HG02981 (cell line): ENCODE measurements at regions not wholly inside any gene's neighbourhood (a gene's known extent, or its start where the extent isn't known, plus 50 kb on each side); places are given as distances from the start of the nearest gene placed in this dataset.
"Not testable (repeated sequence)": the region's sequence is repeated elsewhere in the genome, so short reads cannot be mapped to it uniquely, and the experiment has no call there.

Experiments used
- ATAC-seq: cut with Tn5 transposase; IDR thresholded peaks from one replicate; pipeline ENCODE4 v1.9.1; 2021; ENCODE audit warnings: mild to moderate bottlenecking, moderate library complexity; ENCODE audit not compliant: unreplicated experiment

- ATAC-seq = no peak
Observed at GRCh38 chr5:162931501-162931900, 505.9 kb upstream of the CCNG1 start.

GRCh38 chr5:162939991-162940390 is 497.4 kb upstream of the CCNG1 start:
- ATAC-seq = no peak

- no peak for ATAC-seq
Observed at GRCh38 chr5:162948677-162949076, 488.7 kb upstream of the CCNG1 start.

DNA sequence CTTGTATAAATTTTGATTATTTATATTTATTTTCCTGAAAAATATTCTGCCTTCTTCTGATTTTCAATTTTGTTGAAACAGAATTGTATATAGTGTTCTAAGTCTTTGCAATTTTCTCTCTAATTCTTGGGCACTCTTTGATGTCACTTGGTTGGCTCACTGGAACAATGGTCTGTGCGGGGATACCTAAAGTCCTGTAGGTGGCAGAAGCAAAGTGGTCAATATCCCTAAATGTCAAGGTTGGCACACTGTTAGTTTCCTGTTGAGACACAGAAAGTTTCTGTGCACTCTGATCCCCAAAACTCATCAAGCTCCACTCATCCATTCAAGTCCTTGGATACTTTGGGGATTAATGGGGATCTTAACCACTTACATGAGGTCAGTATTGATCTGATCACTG is 480.8 kb upstream of the CCNG1 start:
- no peak for ATAC-seq

DNA sequence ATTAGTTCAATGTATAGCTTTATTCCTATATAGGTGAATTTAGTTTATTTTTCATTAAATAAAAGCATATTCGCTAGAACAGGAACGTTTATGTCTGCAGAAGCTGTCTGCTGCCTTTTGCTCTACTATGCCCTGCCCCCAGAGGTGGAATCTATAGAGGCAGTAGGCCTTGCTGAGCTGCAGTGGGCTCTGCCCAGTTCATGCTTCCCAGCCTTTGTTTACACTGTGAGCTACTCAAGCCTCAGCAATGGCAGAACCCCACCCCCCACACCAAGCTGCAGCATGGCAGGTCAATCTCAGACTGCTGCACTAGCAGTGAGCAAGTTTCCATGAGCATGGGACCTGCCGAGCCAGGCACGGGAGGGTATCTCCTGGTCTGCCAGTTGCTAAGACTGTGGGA is 473.3 kb upstream of the CCNG1 start:
- not testable (repeated sequence) for ATAC-seq

DNA sequence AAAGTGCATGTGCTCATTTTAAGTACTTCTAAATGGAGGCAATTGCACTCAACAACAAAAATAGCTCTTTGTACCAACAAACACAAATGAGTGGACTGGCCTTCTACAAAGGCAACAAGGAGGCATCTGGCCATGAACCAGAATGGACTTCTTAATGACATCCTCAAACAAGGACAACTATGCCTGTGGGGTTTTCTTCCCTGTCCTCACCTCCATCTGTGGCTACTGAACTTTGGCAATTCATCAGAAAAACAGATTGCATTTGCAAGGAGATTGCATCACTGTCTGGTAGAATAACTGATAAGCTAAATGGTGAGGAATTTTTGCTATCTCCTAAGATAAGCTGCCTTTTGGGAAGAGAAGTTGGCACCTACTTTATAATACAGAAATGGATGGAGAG is 447.3 kb upstream of the CCNG1 start:
- no peak for ATAC-seq

GRCh38 chr5:162990856-162991497 is 446.4 kb upstream of the CCNG1 start:
- ATAC-seq = peak; percentile 81

- no peak for ATAC-seq
Observed at GRCh38 chr5:162995568-162995967, 441.8 kb upstream of the CCNG1 start.

GRCh38 chr5:162996053-162996452 is 441.3 kb upstream of the CCNG1 start:
- no peak for ATAC-seq

DNA sequence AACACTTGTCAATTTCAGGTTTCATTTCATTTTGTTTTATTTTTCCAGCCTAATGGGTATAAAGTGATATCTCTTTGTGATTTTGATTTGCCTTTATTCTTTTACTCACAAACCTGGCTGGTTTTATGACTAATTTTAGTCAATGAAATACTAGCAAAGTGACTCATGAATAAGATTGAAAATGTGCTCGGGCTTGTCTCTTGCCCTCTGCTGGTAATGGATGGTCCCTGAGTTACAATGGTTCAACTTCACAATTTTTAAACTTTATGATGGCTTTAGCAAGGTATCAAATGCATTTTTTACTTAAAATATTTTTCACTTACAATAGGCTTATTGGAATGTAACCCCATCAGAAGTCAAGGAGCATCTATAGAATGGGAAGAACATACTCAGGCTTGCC is 431.4 kb upstream of the CCNG1 start:
- peak; percentile 73 for ATAC-seq

DNA sequence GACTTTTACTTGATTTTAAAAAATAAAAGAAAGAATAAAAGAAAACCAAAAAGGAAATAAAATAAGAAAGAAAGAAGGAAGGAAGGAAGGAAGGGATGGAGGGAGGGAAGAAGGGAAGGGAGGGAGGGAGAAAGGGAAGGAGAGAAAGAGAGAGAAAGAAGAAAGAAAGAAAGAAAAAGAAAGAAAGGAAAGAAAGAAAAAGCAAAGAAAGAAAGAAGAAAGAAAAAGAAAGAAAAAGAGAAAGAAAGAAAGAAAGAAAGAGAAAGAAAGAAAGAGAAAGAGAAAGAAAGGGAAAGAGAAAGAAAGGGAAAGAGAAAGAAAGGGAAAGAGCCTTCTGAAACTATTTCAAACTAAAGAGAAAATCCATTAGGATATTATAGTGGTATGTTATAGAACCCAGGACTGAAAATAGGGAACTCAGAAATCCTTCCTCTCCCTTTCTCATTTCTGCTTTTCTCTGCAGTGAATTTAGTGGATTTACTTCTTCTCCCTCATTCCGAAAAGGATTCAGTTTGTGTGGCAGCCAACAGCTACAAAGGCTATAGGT is 414.7 kb upstream of the CCNG1 start:
- no peak for ATAC-seq

DNA sequence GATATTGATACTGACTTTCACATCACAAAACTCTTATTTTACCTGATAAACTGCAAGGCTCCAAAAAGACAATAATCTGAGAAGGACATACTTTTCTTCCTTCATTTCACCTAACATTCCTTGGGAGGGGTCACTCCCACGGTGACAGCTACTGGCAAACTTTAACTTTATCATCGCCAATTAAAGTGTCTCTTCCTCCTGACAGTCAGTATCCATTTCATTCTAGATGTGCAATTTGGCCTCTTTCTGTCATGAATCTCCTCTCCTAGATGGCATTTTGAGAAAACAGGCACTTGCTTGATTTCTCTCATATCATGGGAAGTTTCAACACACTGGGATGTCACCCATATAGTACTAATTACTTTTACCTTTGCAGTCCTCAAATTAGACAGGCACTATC is 413.5 kb upstream of the CCNG1 start:
- no peak for ATAC-seq

DNA sequence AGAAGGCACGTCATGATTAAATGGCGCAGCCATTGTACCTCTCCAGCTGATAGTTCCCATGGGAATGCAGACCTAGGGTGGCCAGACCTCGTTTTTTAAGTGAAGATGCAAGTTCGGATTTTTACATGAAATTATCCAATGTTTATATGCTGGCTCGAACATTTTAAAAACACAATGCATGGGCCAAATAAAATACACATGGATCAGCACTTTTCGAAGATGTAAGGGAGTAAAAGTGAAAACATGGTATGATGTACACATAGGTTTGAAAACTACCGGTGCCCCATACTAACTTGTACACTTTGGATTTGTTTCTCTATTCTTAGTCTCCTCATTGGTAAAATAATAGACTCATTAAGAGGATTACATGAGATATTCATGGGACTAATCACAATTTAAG is 412.5 kb upstream of the CCNG1 start:
- no peak for ATAC-seq

DNA sequence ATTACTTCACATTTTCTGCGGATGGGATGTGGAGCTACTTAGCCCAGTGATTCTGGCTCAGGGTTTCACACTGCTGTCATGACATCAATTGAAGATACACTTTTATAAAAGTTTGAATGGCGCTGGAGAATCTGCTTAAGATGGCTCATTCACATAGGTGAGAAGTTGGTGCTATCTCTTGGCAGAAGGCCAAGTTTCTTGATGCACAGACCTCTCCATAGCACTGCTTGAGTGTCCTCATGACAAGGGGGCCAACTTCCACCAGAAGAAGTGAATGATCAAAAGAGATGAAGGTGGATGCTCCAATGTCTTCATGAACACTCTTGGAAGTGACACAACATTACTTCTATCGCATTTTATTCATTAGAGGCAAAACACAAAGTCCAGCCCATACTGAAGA is 403.7 kb upstream of the CCNG1 start:
- ATAC-seq = no peak

DNA sequence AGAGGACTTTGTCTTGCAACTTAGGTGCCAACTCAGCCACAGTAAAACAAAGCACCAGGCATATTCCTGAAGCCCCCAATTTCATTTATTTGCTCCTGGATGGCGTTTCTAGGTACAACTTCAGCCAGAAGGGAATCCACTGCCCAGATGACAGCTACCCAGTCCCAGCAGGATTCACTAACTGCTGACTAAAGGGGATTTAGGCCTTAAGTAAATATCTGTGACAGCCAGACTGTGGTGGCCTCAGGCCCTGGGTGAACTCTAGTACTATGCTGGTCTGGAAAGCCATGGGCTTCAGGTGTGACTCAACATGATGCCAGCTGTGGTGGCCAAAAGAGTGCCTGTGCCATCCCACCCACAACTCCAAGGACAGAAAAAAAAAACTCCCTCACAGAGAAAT is 396.1 kb upstream of the CCNG1 start:
- no peak for ATAC-seq

DNA sequence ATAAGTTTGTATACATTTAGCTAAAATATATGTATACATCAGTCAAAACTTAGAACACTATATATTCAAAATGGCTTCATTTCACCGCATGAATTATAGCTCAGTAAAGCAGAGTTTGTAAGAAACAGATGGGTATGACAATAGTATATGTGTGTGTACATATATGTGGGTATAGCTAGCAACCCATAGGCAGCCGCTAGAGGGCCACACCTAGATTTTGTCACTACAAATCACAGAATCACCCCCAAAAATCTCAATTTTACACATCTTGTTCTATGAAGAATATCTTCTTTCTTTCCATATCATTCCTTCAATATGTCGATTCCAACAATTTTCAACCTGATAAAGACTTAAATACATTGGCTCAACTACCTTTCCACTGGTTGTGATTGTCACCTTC is 357.8 kb upstream of the CCNG1 start:
- ATAC-seq = no peak

- ATAC-seq = no peak
Observed at GRCh38 chr5:163089230-163089629, 348.2 kb upstream of the CCNG1 start.

DNA sequence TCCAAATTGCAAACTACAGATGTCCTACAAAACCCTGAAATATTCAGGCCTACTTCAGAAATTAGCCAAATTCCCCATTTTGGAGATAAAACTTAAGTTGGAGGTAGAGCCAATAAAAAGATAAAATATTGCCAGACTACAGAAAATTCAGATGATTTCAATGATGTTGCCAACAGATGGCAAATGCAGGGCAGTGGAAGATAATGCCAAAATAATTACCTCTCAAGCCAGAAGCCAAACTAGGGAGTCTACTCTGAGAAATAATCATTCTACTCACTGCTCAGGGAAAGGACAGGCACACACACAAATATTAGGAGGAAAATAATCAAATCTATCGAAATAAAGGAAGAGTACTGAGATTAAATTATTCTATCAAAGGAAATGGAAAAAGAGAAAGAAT is 347.5 kb upstream of the CCNG1 start:
- no peak for ATAC-seq

DNA sequence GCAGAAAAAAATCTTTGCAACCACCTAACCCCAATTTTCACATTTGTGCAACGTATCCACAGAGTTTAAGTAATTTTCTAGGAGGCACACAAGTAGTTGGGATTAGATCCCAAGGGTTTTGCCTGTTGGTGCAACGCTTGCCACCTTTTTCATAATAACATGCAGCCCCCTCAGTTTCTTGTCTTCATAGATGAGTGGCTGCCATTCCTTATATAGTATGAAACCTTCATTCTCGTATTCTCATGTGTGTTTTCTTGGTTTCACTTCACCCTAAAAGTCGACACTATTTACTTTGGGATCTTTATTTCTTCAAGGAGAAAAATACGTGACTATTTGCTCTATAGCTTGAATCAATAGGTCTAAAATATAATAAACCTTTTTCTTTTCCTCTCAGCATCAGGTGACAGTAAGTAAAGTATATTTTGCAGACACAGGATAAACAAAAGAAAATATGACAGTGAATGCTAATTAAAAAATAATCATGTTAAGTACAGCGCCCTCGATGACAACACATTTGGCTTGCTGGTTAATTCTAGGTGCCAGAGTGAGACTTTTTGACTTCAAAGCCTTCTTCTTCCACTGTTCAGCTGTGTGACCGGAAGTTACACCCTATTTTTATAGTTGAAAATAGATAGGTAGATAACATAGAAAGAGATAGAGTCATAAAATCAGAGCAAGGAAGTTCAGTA is 342.8 kb upstream of the CCNG1 start:
- peak; percentile 79 for ATAC-seq

DNA sequence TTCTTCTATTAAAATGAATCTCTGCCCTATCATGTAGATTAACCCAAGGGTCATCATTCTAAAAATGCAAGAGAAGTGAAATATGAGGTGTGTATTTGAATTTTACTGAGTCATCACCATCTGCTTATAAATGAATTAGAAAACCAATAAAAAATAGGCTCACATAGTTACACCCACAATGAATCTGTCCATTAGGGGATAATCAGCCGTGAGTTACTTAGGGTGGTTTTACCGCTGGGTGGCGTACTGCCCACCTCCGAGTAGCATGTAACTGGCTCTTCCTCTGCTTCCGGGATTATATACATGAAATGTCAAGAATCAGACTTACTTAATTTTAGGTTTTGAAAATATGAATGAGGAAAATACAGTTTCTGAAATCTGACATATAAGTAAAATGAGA is 332.9 kb upstream of the CCNG1 start:
- ATAC-seq = no peak

- no peak for ATAC-seq
Observed at GRCh38 chr5:163105456-163105855, 331.9 kb upstream of the CCNG1 start.

DNA sequence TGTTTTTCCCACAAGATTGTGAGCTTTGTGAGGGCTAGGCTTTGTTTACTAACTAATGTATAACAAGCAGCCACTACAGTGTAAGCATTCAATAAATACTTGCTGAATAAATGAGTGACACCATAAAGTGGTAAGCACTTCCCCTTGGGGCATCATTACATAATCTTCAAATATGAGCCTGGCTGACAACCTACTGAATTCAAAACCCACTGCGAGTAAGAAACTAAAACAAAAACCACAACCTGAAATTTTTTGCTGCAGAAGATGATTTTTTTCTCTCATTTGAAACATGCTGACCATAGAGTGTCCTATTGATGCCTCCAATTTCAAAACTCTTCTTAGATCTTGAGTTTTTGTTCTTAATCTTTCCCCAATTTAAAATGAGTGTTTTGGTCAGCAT is 331.3 kb upstream of the CCNG1 start:
- no peak for ATAC-seq

DNA sequence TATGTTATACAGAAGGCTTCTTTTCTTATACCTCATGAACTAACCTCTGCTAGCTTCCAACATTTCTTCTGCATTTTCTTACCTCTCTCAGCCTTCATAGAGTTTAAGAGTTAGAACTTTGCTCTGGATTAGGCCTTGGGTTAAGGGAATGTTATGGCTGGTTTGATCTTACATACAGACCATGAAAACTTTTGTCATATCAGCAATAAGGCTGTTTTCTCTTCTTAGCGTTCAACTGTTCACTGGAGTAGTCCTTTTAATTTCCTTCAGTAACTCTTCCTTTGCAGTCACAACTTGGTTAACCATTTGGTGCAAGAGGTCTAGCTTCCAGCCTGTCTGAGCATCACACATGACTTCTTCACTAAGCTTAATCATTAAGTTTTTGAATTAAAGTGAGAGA is 329.0 kb upstream of the CCNG1 start:
- no peak for ATAC-seq
